ENCODE measurements at regions not wholly inside any gene's neighbourhood (a gene's known extent, or its start where the extent isn't known, plus 50 kb on each side); places are given as distances from the start of the nearest gene placed in this dataset.
"Not testable (repeated sequence)": the region's sequence is repeated elsewhere in the genome, so short reads cannot be mapped to it uniquely, and the experiment has no call there.

- no peak for DNase-seq
These were observed 76.1 kb downstream of the MSX2 start for GRCh38 chr5:174800435-174800834.

GRCh38 chr5:174799121-174799520 lies 74.7 kb downstream of the MSX2 start:
- no peak for DNase-seq

GRCh38 chr5:174798551-174798951 lies 74.2 kb downstream of the MSX2 start:
- DNase-seq: no peak

- DNase-seq: no peak
These were observed 72.4 kb downstream of the MSX2 start for GRCh38 chr5:174796711-174797192.

GRCh38 chr5:174794931-174795672 lies 70.7 kb downstream of the MSX2 start:
- DNase-seq: no peak

- DNase-seq: peak in 54 of 58 donors; percentile 2 to 71 (median 27)
These were observed 69.4 kb downstream of the MSX2 start for GRCh38 chr5:174793684-174794328.

- no peak for DNase-seq
These were observed 68.7 kb downstream of the MSX2 start for GRCh38 chr5:174793076-174793475.

- not testable (repeated sequence) for DNase-seq
These were observed 67.9 kb downstream of the MSX2 start for GRCh38 chr5:174792265-174792664.

GRCh38 chr5:174790906-174791305 lies 66.5 kb downstream of the MSX2 start:
- DNase-seq: no peak

GRCh38 chr5:174789596-174789995 lies 65.2 kb downstream of the MSX2 start:
- no peak for DNase-seq

GRCh38 chr5:174785120-174785680 lies 60.8 kb downstream of the MSX2 start:
- DNase-seq: no peak
